ENCODE measurements at regions not wholly inside any gene's neighbourhood (a gene's known extent, or its start where the extent isn't known, plus 50 kb on each side); places are given as distances from the start of the nearest gene placed in this dataset.
"Not testable (repeated sequence)": the region's sequence is repeated elsewhere in the genome, so short reads cannot be mapped to it uniquely, and the experiment has no call there.

- no peak for TF ChIP-seq CTCF (conservative IDR thresholded peaks at IDR 0.05; ENCODE audit: control insufficient read depth, insufficient read depth, low read depth, low read length)
- no peak overlapping the region for H3K4me3 ChIP-seq (ENCODE audit: control insufficient read depth, low read depth, low read length)
- DNase-seq (ENCODE audit: low read depth): no peak
These were observed 95.5 kb upstream of the FAM20C start for GRCh38 chr7:96861-97260.

- TF ChIP-seq CTCF (conservative IDR thresholded peaks at IDR 0.05; ENCODE audit: control insufficient read depth, insufficient read depth, low read depth, low read length): no peak
- no peak overlapping the region for H3K4me3 ChIP-seq (ENCODE audit: control insufficient read depth, low read depth, low read length)
- DNase-seq (ENCODE audit: low read depth): no peak
These were observed 95.0 kb upstream of the FAM20C start for GRCh38 chr7:97310-97841.

- peak; percentile 94 for DNase-seq (ENCODE audit: low read depth)
- H3K4me3 ChIP-seq (ENCODE audit: control insufficient read depth, low read depth, low read length): no peak overlapping the region
- no peak for TF ChIP-seq CTCF (conservative IDR thresholded peaks at IDR 0.05; ENCODE audit: control insufficient read depth, insufficient read depth, low read depth, low read length)
These were observed 91.0 kb upstream of the FAM20C start for GRCh38 chr7:101146-102046.

- no peak for DNase-seq (ENCODE audit: low read depth)
- TF ChIP-seq CTCF (conservative IDR thresholded peaks at IDR 0.05; ENCODE audit: control insufficient read depth, insufficient read depth, low read depth, low read length): no peak
- no peak overlapping the region for H3K4me3 ChIP-seq (ENCODE audit: control insufficient read depth, low read depth, low read length)
These were observed 90.2 kb upstream of the FAM20C start for GRCh38 chr7:102047-102711.

- TF ChIP-seq CTCF (conservative IDR thresholded peaks at IDR 0.05; ENCODE audit: control insufficient read depth, insufficient read depth, low read depth, low read length): no peak
- DNase-seq (ENCODE audit: low read depth): peak; percentile 83
- no peak overlapping the region for H3K4me3 ChIP-seq (ENCODE audit: control insufficient read depth, low read depth, low read length)
These were observed 89.7 kb upstream of the FAM20C start for GRCh38 chr7:102721-103120.

- DNase-seq (ENCODE audit: low read depth); H3K4me3 ChIP-seq (ENCODE audit: control insufficient read depth, low read depth, low read length): not testable (repeated sequence)
These were observed 88.4 kb upstream of the FAM20C start for GRCh38 chr7:103981-104380.

- no peak for TF ChIP-seq CTCF (conservative IDR thresholded peaks at IDR 0.05; ENCODE audit: control insufficient read depth, insufficient read depth, low read depth, low read length)
- H3K4me3 ChIP-seq (ENCODE audit: control insufficient read depth, low read depth, low read length): no peak overlapping the region
- DNase-seq (ENCODE audit: low read depth): no peak
These were observed 87.4 kb upstream of the FAM20C start for GRCh38 chr7:105002-105401.

All from fibroblast of mammary gland (primary cell).